ENCODE measurements at regions not wholly inside any gene's neighbourhood (a gene's known extent, or its start where the extent isn't known, plus 50 kb on each side); places are given as distances from the start of the nearest gene placed in this dataset.

DNA sequence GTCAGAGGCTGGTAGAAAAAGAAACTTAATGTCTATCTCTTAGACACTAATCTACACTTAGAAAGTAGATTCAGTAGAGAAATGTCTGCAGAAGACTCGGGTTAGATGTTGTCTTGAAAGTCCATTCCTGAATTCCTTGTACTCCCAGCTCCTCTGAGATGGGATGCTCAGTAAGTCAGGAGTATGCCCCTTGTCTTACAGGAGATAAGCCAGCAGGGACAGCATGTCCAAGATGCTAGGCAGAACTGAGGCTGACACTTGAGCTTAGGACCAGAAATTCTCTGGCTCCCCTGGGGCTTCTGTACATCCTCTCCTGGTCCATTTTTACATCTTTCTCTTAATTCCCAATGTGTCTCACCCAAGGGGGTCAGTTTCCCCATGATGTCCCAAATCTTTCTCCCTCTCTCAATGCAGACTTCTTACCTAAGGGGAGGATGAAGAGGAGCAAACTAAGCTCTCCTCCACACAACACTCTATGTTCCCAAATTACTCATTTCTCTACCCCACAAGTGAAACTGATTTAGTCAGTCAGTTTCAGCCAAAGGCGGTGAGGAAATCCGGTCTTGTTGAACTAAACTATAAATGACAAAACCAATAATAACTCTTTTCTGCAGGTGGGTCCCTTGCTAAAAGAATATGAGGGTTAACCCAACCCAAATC lies 558.2 kb upstream of the DIPK2B start:
- Histone ChIP-seq H3K9me3 (no peaks in the 10 kb centered on the region), H3K4me1 (no peaks in the 10 kb centered on the region), H3K36me3 (no peaks in the 10 kb centered on the region), H3K27ac (peak overlapping the region in 1 of 2 donors; percentile 24), H3K27me3 (peaks cover 0 to 2% of the 10 kb centered on the region in 2 donors), H3K4me3 (no peak overlapping the region)
- no peak for TF ChIP-seq POLR2A (IDR thresholded peaks at IDR 0.05)
- TF ChIP-seq, protein P1, sequence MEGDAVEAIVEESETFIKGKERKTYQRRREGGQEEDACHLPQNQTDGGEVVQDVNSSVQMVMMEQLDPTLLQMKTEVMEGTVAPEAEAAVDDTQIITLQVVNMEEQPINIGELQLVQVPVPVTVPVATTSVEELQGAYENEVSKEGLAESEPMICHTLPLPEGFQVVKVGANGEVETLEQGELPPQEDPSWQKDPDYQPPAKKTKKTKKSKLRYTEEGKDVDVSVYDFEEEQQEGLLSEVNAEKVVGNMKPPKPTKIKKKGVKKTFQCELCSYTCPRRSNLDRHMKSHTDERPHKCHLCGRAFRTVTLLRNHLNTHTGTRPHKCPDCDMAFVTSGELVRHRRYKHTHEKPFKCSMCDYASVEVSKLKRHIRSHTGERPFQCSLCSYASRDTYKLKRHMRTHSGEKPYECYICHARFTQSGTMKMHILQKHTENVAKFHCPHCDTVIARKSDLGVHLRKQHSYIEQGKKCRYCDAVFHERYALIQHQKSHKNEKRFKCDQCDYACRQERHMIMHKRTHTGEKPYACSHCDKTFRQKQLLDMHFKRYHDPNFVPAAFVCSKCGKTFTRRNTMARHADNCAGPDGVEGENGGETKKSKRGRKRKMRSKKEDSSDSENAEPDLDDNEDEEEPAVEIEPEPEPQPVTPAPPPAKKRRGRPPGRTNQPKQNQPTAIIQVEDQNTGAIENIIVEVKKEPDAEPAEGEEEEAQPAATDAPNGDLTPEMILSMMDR (IDR thresholded peaks at IDR 0.05) = no peak
- DNase-seq = no peak
- intact Hi-C loops (cut with DNase I; ENCODE audit: low total_unique reads) = no loop called here

DNA sequence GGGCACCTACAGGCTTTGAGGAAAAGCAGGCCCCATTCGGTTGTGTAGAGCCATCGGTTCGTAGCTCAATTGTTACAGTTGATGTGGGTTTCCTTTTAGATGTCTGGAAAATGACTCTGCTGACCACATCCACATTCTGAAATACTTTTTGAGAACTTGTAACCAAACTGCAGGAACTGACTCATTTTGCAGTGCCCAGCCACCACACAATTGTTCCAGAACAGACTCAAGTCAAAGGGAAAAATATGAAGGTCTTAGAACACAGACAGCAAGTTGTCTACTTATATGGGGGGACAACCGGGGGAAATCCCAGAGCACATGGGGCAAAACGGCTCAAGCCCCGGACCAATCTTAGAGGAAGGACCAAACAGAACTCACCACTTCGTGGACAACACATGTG lies 557.6 kb upstream of the DIPK2B start:
- Histone ChIP-seq H3K27me3 (peaks cover 0 to 2% of the 10 kb centered on the region in 2 donors), H3K9me3 (no peaks in the 10 kb centered on the region), H3K4me3 (no peak overlapping the region), H3K27ac (peak overlapping the region in 1 of 2 donors; percentile 24), H3K4me1 (no peaks in the 10 kb centered on the region), H3K36me3 (no peaks in the 10 kb centered on the region)
- no peak for DNase-seq
- no peak for TF ChIP-seq POLR2A (IDR thresholded peaks at IDR 0.05)
- TF ChIP-seq, protein P1 (IDR thresholded peaks at IDR 0.05) = no peak
- intact Hi-C loops (cut with DNase I; ENCODE audit: low total_unique reads) = no loop called here

DNA sequence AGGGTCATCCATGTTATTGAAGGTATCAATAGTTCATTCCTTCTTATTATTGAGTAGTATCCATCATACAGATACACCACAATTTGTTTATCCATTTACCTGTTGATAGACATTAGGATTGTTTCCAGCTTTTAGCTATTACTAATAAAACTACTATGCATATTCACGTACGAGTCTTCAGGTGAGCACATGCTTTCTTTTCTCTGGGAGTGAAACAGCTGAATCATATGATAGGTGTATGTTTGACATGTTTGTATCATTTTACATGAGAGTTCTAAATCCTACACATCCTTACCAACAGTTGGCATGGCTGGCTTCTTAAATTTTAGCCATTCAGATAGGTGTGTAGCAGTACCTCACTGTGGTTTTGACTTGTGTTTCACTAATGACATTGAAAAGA lies 556.6 kb upstream of the DIPK2B start:
- H3K27ac ChIP-seq = no peak overlapping the region
- H3K4me1 ChIP-seq = no peaks in the 10 kb centered on the region
- no peak for DNase-seq
- H3K4me3 ChIP-seq = no peak overlapping the region
- intact Hi-C loops (cut with DNase I; ENCODE audit: low total_unique reads) = no loop called here
- no peaks in the 10 kb centered on the region for H3K9me3 ChIP-seq
- no peaks in the 10 kb centered on the region for H3K36me3 ChIP-seq
- no peak for TF ChIP-seq POLR2A (IDR thresholded peaks at IDR 0.05)
- TF ChIP-seq, protein P1 (IDR thresholded peaks at IDR 0.05) = no peak
- H3K27me3 ChIP-seq = peaks cover 0 to 2% of the 10 kb centered on the region in 2 donors

DNA sequence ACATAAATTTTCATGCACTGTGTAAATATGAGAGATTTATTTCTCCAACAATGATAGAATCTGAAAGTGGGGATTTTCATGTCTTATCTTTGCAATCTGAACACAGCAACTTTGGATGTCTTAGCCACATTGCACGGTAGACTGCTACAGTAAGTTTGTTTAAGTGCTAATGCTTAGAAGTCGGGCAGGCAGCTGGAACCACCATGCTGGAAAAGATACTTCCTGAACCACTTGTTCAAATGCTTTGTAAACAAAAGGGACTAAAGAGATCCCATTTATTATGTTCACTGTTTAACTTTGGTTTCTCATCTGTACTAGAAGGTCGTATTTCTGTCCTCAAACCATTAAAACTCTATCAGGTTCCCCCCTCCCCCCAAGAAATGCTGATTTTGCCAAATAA lies 555.9 kb upstream of the DIPK2B start:
- intact Hi-C loops (cut with DNase I; ENCODE audit: low total_unique reads) = no loop called here
- Histone ChIP-seq H3K4me3 (no peak overlapping the region), H3K27me3 (peaks cover 0 to 2% of the 10 kb centered on the region in 2 donors), H3K36me3 (no peaks in the 10 kb centered on the region), H3K27ac (no peak overlapping the region), H3K9me3 (no peaks in the 10 kb centered on the region), H3K4me1 (no peaks in the 10 kb centered on the region)
- DNase-seq = no peak
- TF ChIP-seq, protein P1 (IDR thresholded peaks at IDR 0.05) = no peak
- no peak for TF ChIP-seq POLR2A (IDR thresholded peaks at IDR 0.05)

DNA sequence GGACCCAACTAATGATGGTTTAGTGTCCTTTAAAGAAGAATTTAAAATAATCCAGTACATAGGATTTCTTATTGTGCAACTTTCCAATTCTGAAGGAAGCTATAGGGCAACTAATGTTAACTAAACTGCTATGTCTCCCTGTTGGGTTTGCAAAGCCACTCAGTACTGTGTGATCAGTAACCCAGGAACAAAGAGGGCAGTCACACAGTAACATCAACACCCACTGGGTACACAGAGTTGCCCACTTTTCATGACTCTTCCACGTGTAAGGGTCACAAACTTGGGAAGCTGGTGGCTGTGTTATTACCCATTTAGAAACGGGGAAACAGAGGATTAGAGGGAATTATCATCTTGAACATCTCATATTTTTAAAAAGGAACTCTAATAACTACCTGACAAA lies 555.0 kb upstream of the DIPK2B start:
- Histone ChIP-seq H3K27ac (no peak overlapping the region), H3K4me1 (no peaks in the 10 kb centered on the region)
- intact Hi-C loops (cut with DNase I; ENCODE audit: low total_unique reads) = no loop called here

More for the DNA sequence above, 555.0 kb upstream of the DIPK2B start:
- H3K36me3 ChIP-seq = peaks cover 0 to 3% of the 10 kb centered on the region in 2 donors
- peaks cover 0 to 2% of the 10 kb centered on the region in 2 donors for H3K27me3 ChIP-seq
- TF ChIP-seq POLR2A (IDR thresholded peaks at IDR 0.05) = no peak
- TF ChIP-seq, protein P1 (IDR thresholded peaks at IDR 0.05) = no peak
- no peak overlapping the region for H3K4me3 ChIP-seq
- DNase-seq = no peak
- no peaks in the 10 kb centered on the region for H3K9me3 ChIP-seq
